GM12878 (cell line): ENCODE measurements at regions not wholly inside any gene's neighbourhood (a gene's known extent, or its start where the extent isn't known, plus 50 kb on each side); places are given as distances from the start of the nearest gene placed in this dataset.

ENCODE experiments used
- MYB ChIP-seq: fragments of 150-350 bp; IDR thresholded peaks from 2 replicates; pipeline ENCODE4 v1.6.1; 2014; ENCODE audit warnings: mild to moderate bottlenecking, low read depth, low read length, borderline replicate concordance
- NR2C2 ChIP-seq: IDR thresholded peaks from 2 replicates; pipeline ENCODE4 v1.6.1; 2011; ENCODE audit warnings: borderline replicate concordance, low read depth; ENCODE audit not compliant: control insufficient read depth, insufficient read length
- POLR2AphosphoS5 ChIP-seq: IDR thresholded peaks from 2 replicates; pipeline ENCODE4 v1.6.1; 2011; ENCODE audit warnings: mild to moderate bottlenecking, low read length, inconsistent platforms
- RBBP5 ChIP-seq: fragments of 200-600 bp; sonication (generic); conservative IDR thresholded peaks from 2 replicates; pipeline ENCODE4 v1.6.1; 2016
- SMC3 ChIP-seq: IDR thresholded peaks from 2 replicates; pipeline ENCODE4 v1.6.1; 2011; ENCODE audit warnings: low read length, improper control_type of control experiment, borderline replicate concordance
- SRF ChIP-seq, 2 experiments: IDR thresholded peaks; 2 replicates each; pipeline ENCODE4 v1.6.1; 2011; ENCODE audit warnings: low read depth in 2 of 2, low read length in 2 of 2, mild to moderate bottlenecking in 1 of 2, moderate library complexity in 1 of 2
- TARDBP ChIP-seq: IDR thresholded peaks from 2 replicates; pipeline ENCODE4 v1.6.1; 2016; ENCODE audit warnings: borderline replicate concordance
- ZNF622 ChIP-seq: fragments of 450-650 bp; IDR thresholded peaks from 2 replicates; pipeline ENCODE4 v1.6.1; 2017; ENCODE audit warnings: mild to moderate bottlenecking, inconsistent platforms
- TF ChIP-seq, protein P1 (sequence below): fragments of 450-650 bp; formaldehyde crosslinking; IDR thresholded peaks from 2 replicates; pipeline ENCODE4 v1.5.0; 2022; ENCODE audit warnings: mild to moderate bottlenecking, missing genetic modification characterization
- TF ChIP-seq, protein P2 (sequence below): IDR thresholded peaks from 2 replicates; pipeline ENCODE4 v1.6.1; 2011; ENCODE audit warnings: borderline replicate concordance, low read depth, mild to moderate bottlenecking, moderate library complexity, mixed read lengths, low read length; ENCODE audit not compliant: insufficient read depth; ENCODE audit errors: extremely low read length

DNA sequence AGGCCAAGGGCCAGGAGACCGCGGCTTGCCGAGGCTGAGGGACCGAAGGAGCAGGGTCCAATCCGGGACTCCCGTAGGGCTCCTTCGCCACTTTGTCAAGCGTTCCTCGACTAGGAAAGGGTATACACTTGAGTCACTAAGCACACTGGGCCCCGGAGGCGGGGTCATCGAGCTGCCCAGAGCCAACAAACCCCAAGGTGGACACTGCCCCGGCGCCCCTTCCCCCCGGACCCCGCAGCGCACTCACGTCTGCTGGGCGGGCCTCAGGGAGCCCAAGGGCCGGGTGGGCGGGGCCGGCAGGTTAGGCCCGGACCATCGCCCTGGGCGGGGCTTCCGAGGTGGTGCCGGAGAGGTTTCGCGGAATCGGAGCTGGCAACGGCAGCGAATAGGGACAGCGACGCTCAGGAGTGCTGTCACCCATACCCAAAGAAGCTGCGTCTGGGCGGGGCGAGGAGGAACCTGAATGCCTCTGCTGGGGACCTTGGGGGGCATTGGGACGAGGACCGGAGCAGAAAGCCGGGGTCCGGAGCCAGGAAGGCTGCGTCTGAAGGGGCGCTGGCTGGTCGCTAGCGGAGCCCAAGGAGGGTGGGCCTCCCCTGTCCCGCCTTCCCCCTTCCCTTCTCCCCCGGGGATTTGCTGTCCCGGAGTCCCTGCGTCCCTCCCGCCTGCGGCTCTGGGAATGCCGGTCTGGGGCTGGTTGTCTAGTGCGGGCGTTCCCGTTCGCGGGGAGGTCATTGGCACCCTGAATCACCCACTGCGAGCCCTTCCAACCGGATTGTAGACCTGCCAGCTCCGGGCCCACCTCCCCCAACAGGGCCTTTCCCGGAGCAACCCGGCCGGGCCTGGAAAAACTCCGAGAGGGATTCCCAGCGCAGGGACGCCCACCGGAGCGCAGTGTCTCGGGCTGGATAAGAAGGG, 118.2 kb upstream of the SMURF2 start (continued):
- TF ChIP-seq, protein P1, sequence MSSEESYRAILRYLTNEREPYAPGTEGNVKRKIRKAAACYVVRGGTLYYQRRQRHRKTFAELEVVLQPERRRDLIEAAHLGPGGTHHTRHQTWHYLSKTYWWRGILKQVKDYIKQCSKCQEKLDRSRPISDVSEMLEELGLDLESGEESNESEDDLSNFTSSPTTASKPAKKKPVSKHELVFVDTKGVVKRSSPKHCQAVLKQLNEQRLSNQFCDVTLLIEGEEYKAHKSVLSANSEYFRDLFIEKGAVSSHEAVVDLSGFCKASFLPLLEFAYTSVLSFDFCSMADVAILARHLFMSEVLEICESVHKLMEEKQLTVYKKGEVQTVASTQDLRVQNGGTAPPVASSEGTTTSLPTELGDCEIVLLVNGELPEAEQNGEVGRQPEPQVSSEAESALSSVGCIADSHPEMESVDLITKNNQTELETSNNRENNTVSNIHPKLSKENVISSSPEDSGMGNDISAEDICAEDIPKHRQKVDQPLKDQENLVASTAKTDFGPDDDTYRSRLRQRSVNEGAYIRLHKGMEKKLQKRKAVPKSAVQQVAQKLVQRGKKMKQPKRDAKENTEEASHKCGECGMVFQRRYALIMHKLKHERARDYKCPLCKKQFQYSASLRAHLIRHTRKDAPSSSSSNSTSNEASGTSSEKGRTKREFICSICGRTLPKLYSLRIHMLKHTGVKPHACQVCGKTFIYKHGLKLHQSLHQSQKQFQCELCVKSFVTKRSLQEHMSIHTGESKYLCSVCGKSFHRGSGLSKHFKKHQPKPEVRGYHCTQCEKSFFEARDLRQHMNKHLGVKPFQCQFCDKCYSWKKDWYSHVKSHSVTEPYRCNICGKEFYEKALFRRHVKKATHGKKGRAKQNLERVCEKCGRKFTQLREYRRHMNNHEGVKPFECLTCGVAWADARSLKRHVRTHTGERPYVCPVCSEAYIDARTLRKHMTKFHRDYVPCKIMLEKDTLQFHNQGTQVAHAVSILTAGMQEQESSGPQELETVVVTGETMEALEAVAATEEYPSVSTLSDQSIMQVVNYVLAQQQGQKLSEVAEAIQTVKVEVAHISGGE (CRISPR knock-in tag), result no peak
- TF ChIP-seq SMC3 (no peak), ZNF622 (no peak), POLR2AphosphoS5 (no peak), RBBP5 (no peak), NR2C2 (no peak), SRF (IDR thresholded peaks at IDR 0.05; ENCODE audit: low read depth in 2 of 2, low read length in 2 of 2) (no peak), MYB (no peak), TARDBP (no peak)
- TF ChIP-seq, protein P2, sequence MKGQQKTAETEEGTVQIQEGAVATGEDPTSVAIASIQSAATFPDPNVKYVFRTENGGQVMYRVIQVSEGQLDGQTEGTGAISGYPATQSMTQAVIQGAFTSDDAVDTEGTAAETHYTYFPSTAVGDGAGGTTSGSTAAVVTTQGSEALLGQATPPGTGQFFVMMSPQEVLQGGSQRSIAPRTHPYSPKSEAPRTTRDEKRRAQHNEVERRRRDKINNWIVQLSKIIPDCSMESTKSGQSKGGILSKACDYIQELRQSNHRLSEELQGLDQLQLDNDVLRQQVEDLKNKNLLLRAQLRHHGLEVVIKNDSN, result no peak
